Esophagus muscularis mucosa (tissue), 3 donors: ENCODE measurements at regions not wholly inside any gene's neighbourhood (a gene's known extent, or its start where the extent isn't known, plus 50 kb on each side); places are given as distances from the start of the nearest gene placed in this dataset.

Experiments
- CTCF ChIP-seq, 3 experiments: fragments of 200-600 bp in 2 of 3; fragments of 450-650 bp in 1 of 3; sonication (generic) in 2 of 3; IDR thresholded peaks; one replicate each; pipeline ENCODE4 v1.5.1; 2017 to 2019; ENCODE audit warnings: antibody characterized with exemption in 3 of 3, mild to moderate bottlenecking in 2 of 3, moderate library complexity in 1 of 3
- EP300 ChIP-seq: sonication (generic); formaldehyde crosslinking; IDR thresholded peaks from one replicate; pipeline ENCODE4 v1.6.1; 2017; ENCODE audit warnings: antibody characterized with exemption

GRCh38 chr3:144511346-144511745, 539.7 kb downstream of the DIPK2A start:
- TF ChIP-seq EP300 (no peak), CTCF (IDR thresholded peaks at IDR 0.05) (no peak)
